ENCODE measurements at regions not wholly inside any gene's neighbourhood (a gene's known extent, or its start where the extent isn't known, plus 50 kb on each side); places are given as distances from the start of the nearest gene placed in this dataset.

- TF ChIP-seq, protein P1, sequence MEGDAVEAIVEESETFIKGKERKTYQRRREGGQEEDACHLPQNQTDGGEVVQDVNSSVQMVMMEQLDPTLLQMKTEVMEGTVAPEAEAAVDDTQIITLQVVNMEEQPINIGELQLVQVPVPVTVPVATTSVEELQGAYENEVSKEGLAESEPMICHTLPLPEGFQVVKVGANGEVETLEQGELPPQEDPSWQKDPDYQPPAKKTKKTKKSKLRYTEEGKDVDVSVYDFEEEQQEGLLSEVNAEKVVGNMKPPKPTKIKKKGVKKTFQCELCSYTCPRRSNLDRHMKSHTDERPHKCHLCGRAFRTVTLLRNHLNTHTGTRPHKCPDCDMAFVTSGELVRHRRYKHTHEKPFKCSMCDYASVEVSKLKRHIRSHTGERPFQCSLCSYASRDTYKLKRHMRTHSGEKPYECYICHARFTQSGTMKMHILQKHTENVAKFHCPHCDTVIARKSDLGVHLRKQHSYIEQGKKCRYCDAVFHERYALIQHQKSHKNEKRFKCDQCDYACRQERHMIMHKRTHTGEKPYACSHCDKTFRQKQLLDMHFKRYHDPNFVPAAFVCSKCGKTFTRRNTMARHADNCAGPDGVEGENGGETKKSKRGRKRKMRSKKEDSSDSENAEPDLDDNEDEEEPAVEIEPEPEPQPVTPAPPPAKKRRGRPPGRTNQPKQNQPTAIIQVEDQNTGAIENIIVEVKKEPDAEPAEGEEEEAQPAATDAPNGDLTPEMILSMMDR (IDR thresholded peaks at IDR 0.05; ENCODE audit: low read depth, low read length) = no peak
- H3K27ac ChIP-seq = no peak overlapping the region
- H3K9me3 ChIP-seq (ENCODE audit: severe bottlenecking) = no peaks in the 10 kb centered on the region
- no peaks in the 10 kb centered on the region for H3K27me3 ChIP-seq (ENCODE audit: insufficient read depth, low read depth, severe bottlenecking)
- no peaks in the 10 kb centered on the region for H3K36me3 ChIP-seq
- DNase-seq = no peak
- no peak overlapping the region for H3K4me3 ChIP-seq (ENCODE audit: low read depth, low read length)
Observed at GRCh38 chr10:52959810-52960209, 187.2 kb upstream of the MBL2 start.

DNA sequence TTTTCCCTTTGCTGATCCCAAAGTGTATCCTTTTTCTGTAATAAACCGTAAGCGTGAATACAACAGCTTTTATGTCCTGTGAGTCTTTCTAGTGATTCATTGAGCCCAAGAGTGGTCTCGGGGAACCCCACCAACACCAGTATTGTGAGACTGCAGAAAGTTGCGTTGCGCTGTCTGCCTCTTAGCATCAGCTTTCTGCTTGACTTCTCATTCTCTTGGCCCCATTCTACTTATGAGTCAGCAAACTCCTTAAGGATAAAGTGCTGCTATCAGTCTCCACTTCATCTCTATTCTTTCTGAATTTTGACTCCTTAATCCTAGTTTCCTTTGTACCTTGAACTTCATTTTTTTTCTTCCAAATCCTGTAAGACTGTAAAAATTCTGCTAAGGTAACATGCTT, 184.3 kb upstream of the MBL2 start:
- no peaks in the 10 kb centered on the region for H3K9me3 ChIP-seq (ENCODE audit: severe bottlenecking)
- H3K27ac ChIP-seq = no peak overlapping the region
- TF ChIP-seq, protein P1 (IDR thresholded peaks at IDR 0.05; ENCODE audit: low read depth, low read length) = no peak
- no peaks in the 10 kb centered on the region for H3K36me3 ChIP-seq
- DNase-seq = no peak
- H3K27me3 ChIP-seq (ENCODE audit: insufficient read depth, low read depth, severe bottlenecking) = no peaks in the 10 kb centered on the region
- H3K4me3 ChIP-seq (ENCODE audit: low read depth, low read length) = no peak overlapping the region

- Histone ChIP-seq H3K27me3 (ENCODE audit: insufficient read depth, low read depth, severe bottlenecking) (no peaks in the 10 kb centered on the region), H3K36me3 (no peaks in the 10 kb centered on the region), H3K4me3 (ENCODE audit: low read depth, low read length) (no peak overlapping the region), H3K9me3 (ENCODE audit: severe bottlenecking) (no peaks in the 10 kb centered on the region), H3K27ac (no peak overlapping the region)
- no peak for DNase-seq
- TF ChIP-seq, protein P1 (IDR thresholded peaks at IDR 0.05; ENCODE audit: low read depth, low read length) = no peak
Observed at GRCh38 chr10:52956461-52956860, 183.9 kb upstream of the MBL2 start.

GRCh38 chr10:52955337-52955736, 182.8 kb upstream of the MBL2 start:
- H3K4me3 ChIP-seq (ENCODE audit: low read depth, low read length) = no peak overlapping the region
- no peak for DNase-seq
- no peaks in the 10 kb centered on the region for H3K27me3 ChIP-seq (ENCODE audit: insufficient read depth, low read depth, severe bottlenecking)
- no peaks in the 10 kb centered on the region for H3K36me3 ChIP-seq
- H3K27ac ChIP-seq = no peak overlapping the region
- H3K9me3 ChIP-seq (ENCODE audit: severe bottlenecking) = no peaks in the 10 kb centered on the region
- TF ChIP-seq, protein P1 (IDR thresholded peaks at IDR 0.05; ENCODE audit: low read depth, low read length) = no peak

GRCh38 chr10:52954407-52954806, 181.8 kb upstream of the MBL2 start:
- no peak for DNase-seq
- H3K9me3 ChIP-seq (ENCODE audit: severe bottlenecking) = no peaks in the 10 kb centered on the region
- no peak overlapping the region for H3K27ac ChIP-seq
- TF ChIP-seq, protein P1 (IDR thresholded peaks at IDR 0.05; ENCODE audit: low read depth, low read length) = no peak
- H3K27me3 ChIP-seq (ENCODE audit: insufficient read depth, low read depth, severe bottlenecking) = no peaks in the 10 kb centered on the region
- no peaks in the 10 kb centered on the region for H3K36me3 ChIP-seq
- H3K4me3 ChIP-seq (ENCODE audit: low read depth, low read length) = no peak overlapping the region

DNA sequence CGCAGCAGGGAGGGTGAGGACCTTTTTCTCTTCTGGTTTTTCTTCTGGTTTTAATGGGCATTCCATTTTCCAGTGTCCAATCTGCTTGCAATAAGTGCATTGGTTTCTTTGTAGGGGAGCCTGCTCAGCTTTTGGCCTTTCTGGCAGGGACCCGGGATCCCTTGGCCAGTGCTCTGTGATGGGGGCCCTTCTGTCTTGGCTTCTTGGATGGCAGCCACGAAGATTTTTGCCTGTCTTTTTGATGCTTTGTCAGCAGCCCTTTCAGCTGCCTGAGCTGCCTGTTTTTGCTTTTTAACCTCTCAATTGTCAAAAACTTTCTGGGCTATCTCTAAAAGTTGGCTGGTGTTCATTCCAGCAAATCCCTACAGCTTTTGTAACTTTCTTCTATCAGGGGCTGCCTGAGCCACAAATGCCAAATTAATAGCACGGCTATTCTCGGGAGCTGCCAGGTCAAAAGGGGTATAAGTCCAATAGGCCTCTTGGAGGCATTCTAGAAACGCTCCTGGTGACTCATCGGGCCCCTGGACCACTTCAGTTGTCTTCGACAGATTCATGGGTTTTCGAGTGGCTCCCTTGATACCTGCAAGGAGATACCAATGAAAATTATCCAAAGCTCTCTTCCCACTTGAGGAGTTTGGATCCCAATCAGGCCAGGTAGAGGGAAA, 179.9 kb upstream of the MBL2 start:
- Histone ChIP-seq H3K9me3 (ENCODE audit: severe bottlenecking) (no peaks in the 10 kb centered on the region), H3K27me3 (ENCODE audit: insufficient read depth, low read depth, severe bottlenecking) (no peaks in the 10 kb centered on the region), H3K4me3 (ENCODE audit: low read depth, low read length) (no peak overlapping the region), H3K36me3 (no peaks in the 10 kb centered on the region), H3K27ac (no peak overlapping the region)
- TF ChIP-seq, protein P1 (IDR thresholded peaks at IDR 0.05; ENCODE audit: low read depth, low read length) = no peak
- DNase-seq = no peak

Data from WERI-Rb-1 (cell line).